ENCODE measurements at regions not wholly inside any gene's neighbourhood (a gene's known extent, or its start where the extent isn't known, plus 50 kb on each side); places are given as distances from the start of the nearest gene placed in this dataset.

DNA sequence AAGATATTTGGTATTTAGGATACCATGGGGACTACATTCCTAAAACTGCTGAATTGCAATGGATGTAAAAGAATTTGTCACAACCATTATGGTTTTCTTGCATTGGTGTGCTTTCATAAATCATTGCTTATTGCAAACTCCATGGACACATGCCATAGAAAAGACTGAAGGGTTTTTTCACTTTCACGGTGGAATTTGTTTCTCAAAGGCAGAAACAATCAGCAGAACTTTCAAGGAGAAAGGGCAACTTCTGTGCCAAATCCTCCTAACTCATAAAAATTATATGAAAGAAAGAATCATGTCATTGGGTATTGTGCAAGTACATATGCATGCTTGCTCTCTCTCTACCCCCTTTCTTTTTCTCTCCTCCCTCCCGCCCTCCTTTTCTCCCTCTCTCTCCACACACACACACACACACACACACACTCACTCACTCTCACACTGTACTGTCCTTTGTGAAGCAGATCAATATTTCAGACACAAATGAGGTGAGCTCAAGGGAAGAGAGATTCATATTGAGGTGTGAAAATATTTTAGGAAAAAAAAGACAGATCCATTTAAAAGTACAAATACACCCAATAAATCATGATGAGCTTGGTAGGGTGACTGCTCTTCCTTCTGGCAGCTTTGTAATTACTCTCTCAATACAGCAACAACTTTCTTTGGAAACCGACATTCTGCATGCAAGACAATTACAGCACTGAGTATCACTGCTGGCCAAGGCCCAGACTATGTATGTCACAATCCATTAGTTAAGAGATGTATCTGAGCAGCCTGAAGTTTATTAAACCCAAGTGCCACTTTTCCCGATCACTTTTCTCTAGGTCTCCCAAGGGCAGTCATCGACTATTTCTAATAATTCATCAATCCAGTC lies 492.6 kb downstream of the TUSC7 start:
- H3K9ac ChIP-seq (ENCODE audit: insufficient read depth in 1 of 2, low read depth in 2 of 2, low read length in 2 of 2) = no peak overlapping the region
- no TSS peak for BruUV-seq (replicated peaks)
- ChIA-PET CTCF (ENCODE audit: low intra/inter-chr PET ratio) (no interaction called here), POLR2A (no interaction called here)
- no peaks in the 10 kb centered on the region for H3K9me1 ChIP-seq (ENCODE audit: control insufficient read depth, insufficient read depth, low read length)
- intact Hi-C loops (cut with micrococcal nuclease) (no loop called here), in situ Hi-C loops (cut with MboI) (no loop called here)
- no peak overlapping the region for H3K4me3 ChIP-seq
- H2AFZ ChIP-seq (ENCODE audit: low read depth, low read length) = no peak overlapping the region
- no peak overlapping the region for H3K4me2 ChIP-seq (ENCODE audit: insufficient read depth, low read length)
- H3K79me2 ChIP-seq (ENCODE audit: control insufficient read depth, insufficient read depth, low read length) = no peaks in the 10 kb centered on the region
- no peak overlapping the region for H3K27ac ChIP-seq (ENCODE audit: extremely low read depth, low read depth, low read length)
- no peak for FAIRE-seq
- ATAC-seq = no peak
- no peaks in the 10 kb centered on the region for H3K4me1 ChIP-seq (replicated peaks in 1 of 2; ENCODE audit: control insufficient read depth in 2 of 2, insufficient read depth in 2 of 2, low read length in 2 of 2)
- H3K27me3 ChIP-seq (ENCODE audit: control insufficient read depth in 2 of 2, insufficient read depth in 2 of 2, low read length in 2 of 2) = no peaks in the 10 kb centered on the region
- H3K36me3 ChIP-seq (ENCODE audit: control insufficient read depth, insufficient read depth, low read length) = no peaks in the 10 kb centered on the region
- no peak for DNase-seq (ENCODE audit: extremely low read depth in 1 of 4, low spot score in 3 of 4)
- no peaks in the 10 kb centered on the region for H3K9me3 ChIP-seq (replicated peaks; ENCODE audit: control insufficient read depth, insufficient read depth, low read depth, low read length)
- 0% methylated on average over 4 of the region's 5 CpGs for WGBS (ENCODE audit: insufficient coverage, low coverage, missing lambda C conversion rate)
- H4K20me1 ChIP-seq (replicated peaks; ENCODE audit: control insufficient read depth, insufficient read depth, low read length) = no peaks in the 10 kb centered on the region
- TF ChIP-seq, protein P1, sequence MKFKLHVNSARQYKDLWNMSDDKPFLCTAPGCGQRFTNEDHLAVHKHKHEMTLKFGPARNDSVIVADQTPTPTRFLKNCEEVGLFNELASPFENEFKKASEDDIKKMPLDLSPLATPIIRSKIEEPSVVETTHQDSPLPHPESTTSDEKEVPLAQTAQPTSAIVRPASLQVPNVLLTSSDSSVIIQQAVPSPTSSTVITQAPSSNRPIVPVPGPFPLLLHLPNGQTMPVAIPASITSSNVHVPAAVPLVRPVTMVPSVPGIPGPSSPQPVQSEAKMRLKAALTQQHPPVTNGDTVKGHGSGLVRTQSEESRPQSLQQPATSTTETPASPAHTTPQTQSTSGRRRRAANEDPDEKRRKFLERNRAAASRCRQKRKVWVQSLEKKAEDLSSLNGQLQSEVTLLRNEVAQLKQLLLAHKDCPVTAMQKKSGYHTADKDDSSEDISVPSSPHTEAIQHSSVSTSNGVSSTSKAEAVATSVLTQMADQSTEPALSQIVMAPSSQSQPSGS (CRISPR knock-in tag; IDR thresholded peaks at IDR 0.05) = no peak
- no peak for TF ChIP-seq ADNP (tag; IDR thresholded peaks at IDR 0.05)
- TF ChIP-seq, protein P2, sequence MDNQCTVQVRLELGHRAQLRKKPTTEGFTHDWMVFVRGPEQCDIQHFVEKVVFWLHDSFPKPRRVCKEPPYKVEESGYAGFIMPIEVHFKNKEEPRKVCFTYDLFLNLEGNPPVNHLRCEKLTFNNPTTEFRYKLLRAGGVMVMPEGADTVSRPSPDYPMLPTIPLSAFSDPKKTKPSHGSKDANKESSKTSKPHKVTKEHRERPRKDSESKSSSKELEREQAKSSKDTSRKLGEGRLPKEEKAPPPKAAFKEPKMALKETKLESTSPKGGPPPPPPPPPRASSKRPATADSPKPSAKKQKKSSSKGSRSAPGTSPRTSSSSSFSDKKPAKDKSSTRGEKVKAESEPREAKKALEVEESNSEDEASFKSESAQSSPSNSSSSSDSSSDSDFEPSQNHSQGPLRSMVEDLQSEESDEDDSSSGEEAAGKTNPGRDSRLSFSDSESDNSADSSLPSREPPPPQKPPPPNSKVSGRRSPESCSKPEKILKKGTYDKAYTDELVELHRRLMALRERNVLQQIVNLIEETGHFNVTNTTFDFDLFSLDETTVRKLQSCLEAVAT (IDR thresholded peaks at IDR 0.05) = no peak
- no peak for TF ChIP-seq PRMT5 (CRISPR knock-in tag; IDR thresholded peaks at IDR 0.05)
- TF ChIP-seq, protein P3, sequence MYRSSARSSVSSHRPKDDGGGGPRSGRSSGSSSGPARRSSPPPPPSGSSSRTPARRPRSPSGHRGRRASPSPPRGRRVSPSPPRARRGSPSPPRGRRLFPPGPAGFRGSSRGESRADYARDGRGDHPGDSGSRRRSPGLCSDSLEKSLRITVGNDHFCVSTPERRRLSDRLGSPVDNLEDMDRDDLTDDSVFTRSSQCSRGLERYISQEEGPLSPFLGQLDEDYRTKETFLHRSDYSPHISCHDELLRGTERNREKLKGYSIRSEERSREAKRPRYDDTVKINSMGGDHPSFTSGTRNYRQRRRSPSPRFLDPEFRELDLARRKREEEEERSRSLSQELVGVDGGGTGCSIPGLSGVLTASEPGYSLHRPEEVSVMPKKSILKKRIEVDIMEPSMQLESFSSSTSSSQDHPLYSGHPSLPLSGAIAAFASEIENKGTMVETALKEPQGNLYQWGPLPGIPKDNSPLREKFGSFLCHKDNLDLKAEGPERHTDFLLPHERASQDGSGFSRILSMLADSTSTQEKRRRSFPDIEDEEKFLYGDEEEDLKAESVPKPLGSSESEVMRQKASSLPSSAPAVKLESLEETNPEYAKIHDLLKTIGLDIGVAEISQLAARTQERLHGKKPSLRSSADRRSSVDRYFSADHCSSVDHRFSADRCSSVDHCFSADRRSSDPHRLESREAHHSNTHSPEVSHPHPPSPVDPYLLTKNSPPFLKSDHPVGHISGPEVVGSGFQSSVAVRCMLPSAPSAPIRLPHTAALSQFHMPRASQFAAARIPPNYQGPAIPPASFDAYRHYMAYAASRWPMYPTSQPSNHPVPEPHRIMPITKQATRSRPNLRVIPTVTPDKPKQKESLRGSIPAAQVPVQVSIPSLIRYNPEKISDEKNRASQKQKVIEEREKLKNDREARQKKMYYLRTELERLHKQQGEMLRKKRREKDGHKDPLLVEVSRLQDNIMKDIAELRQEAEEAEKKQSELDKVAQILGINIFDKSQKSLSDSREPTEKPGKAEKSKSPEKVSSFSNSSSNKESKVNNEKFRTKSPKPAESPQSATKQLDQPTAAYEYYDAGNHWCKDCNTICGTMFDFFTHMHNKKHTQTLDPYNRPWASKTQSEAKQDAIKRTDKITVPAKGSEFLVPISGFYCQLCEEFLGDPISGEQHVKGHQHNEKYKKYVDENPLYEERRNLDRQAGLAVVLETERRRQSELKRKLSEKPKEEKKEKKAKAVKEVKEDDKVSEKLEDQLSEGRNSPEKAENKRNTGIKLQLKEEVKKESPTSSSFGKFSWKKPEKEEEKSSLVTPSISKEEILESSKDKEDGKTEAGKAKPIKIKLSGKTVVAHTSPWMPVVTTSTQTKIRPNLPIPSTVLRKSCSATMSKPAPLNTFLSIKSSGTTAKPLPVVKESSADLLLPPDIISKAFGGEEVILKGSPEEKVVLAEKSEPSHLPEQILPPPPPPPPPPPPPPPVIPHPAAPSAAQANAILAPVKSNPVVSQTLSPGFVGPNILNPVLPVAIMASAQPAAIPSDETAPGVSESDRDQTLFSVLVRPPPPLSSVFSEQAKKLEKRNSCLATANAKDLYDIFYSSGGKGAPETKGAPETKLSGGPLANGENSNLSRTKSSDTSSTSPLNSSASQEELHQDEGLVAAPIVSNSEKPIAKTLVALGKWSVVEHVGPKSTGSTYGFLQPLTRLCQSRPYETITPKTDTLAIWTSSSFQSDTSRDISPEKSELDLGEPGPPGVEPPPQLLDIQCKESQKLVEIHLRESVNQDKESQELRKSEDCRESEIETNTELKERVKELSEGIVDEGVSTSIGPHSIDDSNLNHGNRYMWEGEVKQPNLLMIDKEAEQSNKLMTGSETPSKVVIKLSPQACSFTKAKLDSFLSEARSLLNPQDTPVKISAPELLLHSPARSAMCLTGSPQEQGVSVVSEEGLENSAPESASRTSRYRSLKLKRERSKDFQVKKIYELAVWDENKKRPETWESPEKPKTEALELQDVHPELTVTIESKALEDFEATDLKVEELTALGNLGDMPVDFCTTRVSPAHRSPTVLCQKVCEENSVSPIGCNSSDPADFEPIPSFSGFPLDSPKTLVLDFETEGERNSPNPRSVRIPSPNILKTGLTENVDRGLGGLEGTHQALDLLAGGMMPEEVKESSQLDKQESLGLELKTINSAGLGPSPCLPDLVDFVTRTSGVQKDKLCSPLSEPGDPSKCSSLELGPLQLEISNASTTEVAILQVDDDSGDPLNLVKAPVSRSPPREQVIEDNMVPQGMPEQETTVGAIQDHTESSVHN (IDR thresholded peaks at IDR 0.05; ENCODE audit: borderline replicate concordance in 1 of 2, low read depth in 1 of 2) = no peak
- TF ChIP-seq MTA2 (IDR thresholded peaks at IDR 0.05; ENCODE audit: low read depth) = no peak
- TF ChIP-seq NEUROD1 (IDR thresholded peaks at IDR 0.05; ENCODE audit: borderline replicate concordance, low read depth, low read length, partially characterized antibody) = no peak
- TF ChIP-seq FOXK2 (conservative IDR thresholded peaks at IDR 0.05 in 1 of 2, IDR thresholded peaks at IDR 0.05 in 1 of 2; ENCODE audit: low read depth in 2 of 2) = no peak

Data from K562 (cell line).